Fibroblast of mammary gland (primary cell): ENCODE measurements at regions not wholly inside any gene's neighbourhood (a gene's known extent, or its start where the extent isn't known, plus 50 kb on each side); places are given as distances from the start of the nearest gene placed in this dataset.

ENCODE experiments used
- DNase-seq: peaks from one replicate; pipeline ENCODE4 v3.0.0-alpha.2; 2010; ENCODE audit warnings: low read depth
- H3K4me3 ChIP-seq: 2 replicates; pipeline ENCODE4 v1.5.1; 2011; ENCODE audit warnings: low read depth, mild to moderate bottlenecking, low read length, moderate library complexity; ENCODE audit not compliant: control insufficient read depth
- TF ChIP-seq, protein P1 (sequence below): conservative IDR thresholded peaks from 2 replicates; pipeline ENCODE4 v1.5.1; 2011; ENCODE audit warnings: low read depth, low read length, inconsistent platforms; ENCODE audit not compliant: control insufficient read depth, insufficient read depth

DNA sequence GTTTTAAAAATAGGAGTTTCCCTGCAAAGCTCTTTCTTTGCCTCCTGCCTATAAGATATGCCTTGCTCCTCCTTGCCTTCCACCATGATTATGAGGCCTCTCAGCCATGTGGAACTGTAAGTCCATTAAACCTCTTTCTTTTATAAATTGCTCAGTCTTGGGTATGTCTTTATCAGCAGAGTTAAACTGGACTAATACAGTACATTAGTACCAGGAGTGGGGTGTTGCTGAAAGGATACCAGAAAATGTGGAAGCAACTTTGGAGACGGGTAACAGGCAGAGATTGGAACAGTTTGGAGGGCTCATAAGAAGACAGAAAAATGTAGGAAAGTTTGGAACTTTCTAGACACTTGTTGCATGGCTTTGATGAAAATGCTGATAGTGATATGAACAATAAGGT, 709.9 kb downstream of the LUZP2 start:
- TF ChIP-seq, protein P1, sequence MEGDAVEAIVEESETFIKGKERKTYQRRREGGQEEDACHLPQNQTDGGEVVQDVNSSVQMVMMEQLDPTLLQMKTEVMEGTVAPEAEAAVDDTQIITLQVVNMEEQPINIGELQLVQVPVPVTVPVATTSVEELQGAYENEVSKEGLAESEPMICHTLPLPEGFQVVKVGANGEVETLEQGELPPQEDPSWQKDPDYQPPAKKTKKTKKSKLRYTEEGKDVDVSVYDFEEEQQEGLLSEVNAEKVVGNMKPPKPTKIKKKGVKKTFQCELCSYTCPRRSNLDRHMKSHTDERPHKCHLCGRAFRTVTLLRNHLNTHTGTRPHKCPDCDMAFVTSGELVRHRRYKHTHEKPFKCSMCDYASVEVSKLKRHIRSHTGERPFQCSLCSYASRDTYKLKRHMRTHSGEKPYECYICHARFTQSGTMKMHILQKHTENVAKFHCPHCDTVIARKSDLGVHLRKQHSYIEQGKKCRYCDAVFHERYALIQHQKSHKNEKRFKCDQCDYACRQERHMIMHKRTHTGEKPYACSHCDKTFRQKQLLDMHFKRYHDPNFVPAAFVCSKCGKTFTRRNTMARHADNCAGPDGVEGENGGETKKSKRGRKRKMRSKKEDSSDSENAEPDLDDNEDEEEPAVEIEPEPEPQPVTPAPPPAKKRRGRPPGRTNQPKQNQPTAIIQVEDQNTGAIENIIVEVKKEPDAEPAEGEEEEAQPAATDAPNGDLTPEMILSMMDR: no peak
- no peak for DNase-seq
- H3K4me3 ChIP-seq: no peak overlapping the region

DNA sequence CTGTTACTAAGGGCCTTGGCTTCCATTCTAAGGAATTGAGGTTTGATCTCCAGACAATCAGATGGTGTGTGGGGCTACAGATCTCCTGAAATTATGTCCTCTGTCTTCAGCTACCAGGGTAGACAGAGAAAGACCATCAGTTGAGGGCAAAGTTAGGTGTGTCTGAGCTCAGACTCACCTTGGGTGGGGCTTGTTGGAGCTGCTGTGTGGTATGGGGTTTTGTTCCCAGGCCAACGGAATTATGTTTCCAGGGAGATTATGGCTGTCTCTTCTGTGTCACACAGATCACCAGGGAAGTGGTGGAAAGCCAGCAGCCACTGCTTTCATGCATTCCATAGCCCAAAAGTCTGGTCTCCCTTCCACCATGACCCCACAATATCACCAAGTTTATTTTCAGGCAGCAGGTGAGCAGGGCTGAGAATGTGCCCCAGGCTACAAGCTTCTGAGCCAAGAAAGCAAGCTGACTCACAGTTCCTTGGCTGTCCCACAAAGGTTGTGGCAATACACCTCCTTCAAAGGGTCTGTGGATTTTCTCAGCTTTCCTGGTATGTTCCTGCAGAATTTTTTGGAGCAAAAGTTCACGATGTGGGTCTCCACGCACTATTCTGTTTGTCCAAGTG, 714.9 kb downstream of the LUZP2 start:
- TF ChIP-seq, protein P1: no peak
- no peak overlapping the region for H3K4me3 ChIP-seq
- DNase-seq: no peak

DNA sequence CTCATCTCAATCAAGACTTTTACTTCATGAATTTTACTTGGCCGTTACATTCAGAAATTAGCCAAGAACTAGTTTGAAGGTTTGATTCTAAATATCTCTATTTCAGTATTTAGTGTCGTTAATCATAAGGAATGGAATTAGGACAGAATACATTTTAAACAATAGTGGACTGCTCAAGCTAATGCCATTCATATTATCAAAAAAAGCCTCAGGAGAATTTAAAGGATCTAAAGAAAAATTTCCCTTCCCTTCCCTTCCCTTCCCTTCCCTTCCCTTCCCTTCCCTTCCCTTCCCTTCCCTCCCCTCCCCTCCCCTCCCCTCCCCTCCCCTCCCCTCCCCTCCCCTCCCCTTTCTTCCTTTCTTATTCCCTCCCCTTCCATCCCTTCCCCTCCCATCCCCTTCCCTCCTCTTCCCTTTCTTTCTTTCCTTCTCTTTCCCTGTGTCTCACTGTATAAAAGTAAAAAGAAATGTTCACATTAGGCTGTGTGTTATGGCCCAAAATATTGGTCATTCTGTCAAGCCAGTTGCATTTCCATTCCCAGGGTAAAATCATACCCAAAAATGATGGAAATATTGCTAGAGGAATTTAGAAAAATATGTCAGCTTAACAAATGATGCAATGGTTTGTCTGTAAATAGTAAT, 717.8 kb downstream of the LUZP2 start:
- TF ChIP-seq, protein P1: no peak
- DNase-seq: no peak
- H3K4me3 ChIP-seq: no peak overlapping the region

DNA sequence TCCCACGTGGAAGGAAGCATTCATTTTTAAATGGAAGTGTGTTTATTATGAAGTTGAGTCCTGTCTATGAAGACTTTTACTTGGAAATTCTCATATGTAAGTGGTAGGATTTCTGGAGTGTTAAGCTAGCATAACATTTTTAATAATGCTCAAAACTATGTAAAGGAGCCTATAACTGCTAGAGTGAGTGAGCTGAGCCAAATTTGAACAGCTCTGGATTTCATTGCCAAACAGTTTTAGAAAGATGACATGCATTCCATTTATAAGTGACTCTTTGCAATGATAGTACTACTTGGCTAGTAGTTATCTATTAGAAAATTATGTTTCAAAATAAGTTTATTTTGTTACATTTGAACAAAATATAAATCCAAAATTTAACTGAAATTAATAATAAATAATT, 721.2 kb downstream of the LUZP2 start:
- no peak for DNase-seq
- no peak overlapping the region for H3K4me3 ChIP-seq
- TF ChIP-seq, protein P1: no peak

DNA sequence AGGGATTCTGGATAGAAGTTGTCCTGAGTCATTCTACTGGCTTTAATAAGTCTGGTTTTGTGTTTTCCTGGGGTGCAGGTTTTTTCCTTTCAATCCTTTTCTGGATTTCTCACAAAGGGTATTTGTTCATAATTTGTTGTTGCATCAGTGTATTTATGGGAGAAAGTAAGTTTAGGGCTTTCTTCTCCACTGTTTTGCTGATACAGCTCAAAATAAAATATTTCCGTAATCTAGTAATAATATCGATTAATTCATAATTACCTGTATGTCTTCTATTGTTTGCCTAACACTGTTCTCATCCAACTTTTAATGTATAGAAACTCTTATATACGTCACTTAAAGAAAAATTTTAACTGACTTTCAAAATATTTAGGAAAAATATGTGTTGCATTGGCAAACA, 728.2 kb downstream of the LUZP2 start:
- no peak overlapping the region for H3K4me3 ChIP-seq
- DNase-seq: no peak
- TF ChIP-seq, protein P1: no peak

DNA sequence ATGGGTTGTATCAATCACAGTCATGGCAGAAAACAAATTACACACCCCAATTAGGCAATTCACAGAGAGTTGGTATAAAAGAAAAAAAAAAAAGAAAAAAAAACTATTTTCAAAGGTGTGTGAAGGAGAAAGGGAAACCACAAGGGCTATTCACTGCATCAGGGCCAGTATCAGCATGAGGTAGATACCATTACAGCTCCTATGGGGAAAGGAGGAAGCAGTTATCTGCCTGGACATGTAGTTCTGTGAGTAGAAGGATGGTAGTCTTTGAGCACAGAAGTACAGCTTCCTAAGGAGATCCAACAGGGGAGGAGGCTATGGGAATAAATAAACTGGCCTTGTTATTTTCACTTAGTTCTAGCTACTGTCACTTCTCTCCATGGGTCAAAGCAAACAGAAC, 746.1 kb downstream of the LUZP2 start:
- H3K4me3 ChIP-seq: no peak overlapping the region
- DNase-seq: no peak
- TF ChIP-seq, protein P1: no peak
